ENCODE measurements at regions not wholly inside any gene's neighbourhood (a gene's known extent, or its start where the extent isn't known, plus 50 kb on each side); places are given as distances from the start of the nearest gene placed in this dataset.
"Not testable (repeated sequence)": the region's sequence is repeated elsewhere in the genome, so short reads cannot be mapped to it uniquely, and the experiment has no call there.

- no peak for FAIRE-seq
- DNase-seq (ENCODE audit: insufficient read length, low spot score), result no peak
These were observed 85.7 kb upstream of the CMKLR1 start for GRCh38 chr12:108424816-108425215.

GRCh38 chr12:108424026-108424425 is 84.9 kb upstream of the CMKLR1 start:
- FAIRE-seq (no peak), DNase-seq (ENCODE audit: insufficient read length, low spot score) (no peak)

GRCh38 chr12:108423486-108423885 is 84.4 kb upstream of the CMKLR1 start:
- no peak for DNase-seq (ENCODE audit: insufficient read length, low spot score)
- FAIRE-seq, result no peak

- not testable (repeated sequence) for DNase-seq (ENCODE audit: insufficient read length, low spot score); FAIRE-seq
These were observed 82.0 kb upstream of the CMKLR1 start for GRCh38 chr12:108421082-108421481.

GRCh38 chr12:108420421-108420820 is 81.3 kb upstream of the CMKLR1 start:
- FAIRE-seq, result not testable (repeated sequence)

GRCh38 chr12:108419949-108420348 is 80.8 kb upstream of the CMKLR1 start:
- FAIRE-seq, result no peak

More at GRCh38 chr12:108420421-108420820, 81.3 kb upstream of the CMKLR1 start:
- DNase-seq (ENCODE audit: insufficient read length, low spot score), result not testable (repeated sequence)

GRCh38 chr12:108418164-108418890 is 79.2 kb upstream of the CMKLR1 start:
- FAIRE-seq (no peak), DNase-seq (ENCODE audit: insufficient read length, low spot score) (no peak)

More at GRCh38 chr12:108419949-108420348, 80.8 kb upstream of the CMKLR1 start:
- no peak for DNase-seq (ENCODE audit: insufficient read length, low spot score)

- no peak for FAIRE-seq
- DNase-seq (ENCODE audit: insufficient read length, low spot score), result no peak
These were observed 74.9 kb upstream of the CMKLR1 start for GRCh38 chr12:108414021-108414420.

GRCh38 chr12:108410689-108411088 is 71.6 kb upstream of the CMKLR1 start:
- no peak for FAIRE-seq
- DNase-seq (ENCODE audit: insufficient read length, low spot score), result no peak

- DNase-seq (ENCODE audit: insufficient read length, low spot score) (no peak), FAIRE-seq (no peak)
These were observed 70.4 kb upstream of the CMKLR1 start for GRCh38 chr12:108409481-108409880.

- no peak for FAIRE-seq
- no peak for DNase-seq (ENCODE audit: insufficient read length, low spot score)
These were observed 64.8 kb upstream of the CMKLR1 start for GRCh38 chr12:108403952-108404351.

GRCh38 chr12:108401964-108402363 is 62.9 kb upstream of the CMKLR1 start:
- DNase-seq (ENCODE audit: insufficient read length, low spot score) (no peak), FAIRE-seq (no peak)

GRCh38 chr12:108400900-108401480 is 61.9 kb upstream of the CMKLR1 start:
- DNase-seq (ENCODE audit: insufficient read length, low spot score) (no peak), FAIRE-seq (no peak)

- DNase-seq (ENCODE audit: insufficient read length, low spot score) (no peak), FAIRE-seq (no peak)
These were observed 61.4 kb upstream of the CMKLR1 start for GRCh38 chr12:108400481-108400880.

GRCh38 chr12:108400056-108400455 is 60.9 kb upstream of the CMKLR1 start:
- no peak for DNase-seq (ENCODE audit: insufficient read length, low spot score)

GRCh38 chr12:108399514-108399913 is 60.4 kb upstream of the CMKLR1 start:
- FAIRE-seq (no peak), DNase-seq (ENCODE audit: insufficient read length, low spot score) (no peak)

More at GRCh38 chr12:108400056-108400455, 60.9 kb upstream of the CMKLR1 start:
- FAIRE-seq, result no peak

- DNase-seq (ENCODE audit: insufficient read length, low spot score), result no peak
- FAIRE-seq, result no peak
These were observed 55.1 kb upstream of the CMKLR1 start for GRCh38 chr12:108394196-108394595.

- DNase-seq (ENCODE audit: insufficient read length, low spot score) (no peak), FAIRE-seq (no peak)
These were observed 53.2 kb upstream of the CMKLR1 start for GRCh38 chr12:108392284-108392683.

GRCh38 chr12:108390495-108391203 is 51.5 kb upstream of the CMKLR1 start:
- no peak for FAIRE-seq
- no peak for DNase-seq (ENCODE audit: insufficient read length, low spot score)

- DNase-seq (ENCODE audit: insufficient read length, low spot score) (no peak), FAIRE-seq (no peak)
These were observed 50.4 kb upstream of the CMKLR1 start for GRCh38 chr12:108389544-108389943.

All from GM19239 (cell line).